H1 (cell line): ENCODE measurements at regions not wholly inside any gene's neighbourhood (a gene's known extent, or its start where the extent isn't known, plus 50 kb on each side); places are given as distances from the start of the nearest gene placed in this dataset.

Source experiments
- CTCF ChIA-PET: fragments of 300-600 bp; sonication (Branson Sonifier 250); formaldehyde crosslinking; loops from one replicate; lab custom pipeline; 2021; ENCODE audit not compliant: partially characterized antibody; lab: Charles Lee
- POLR2A ChIA-PET: fragments of 300-600 bp; sonication (Branson Sonifier 250); formaldehyde crosslinking; loops from one replicate; lab custom pipeline; 2021; ENCODE audit warnings: inconsistent platforms; ENCODE audit not compliant: partially characterized antibody; lab: Charles Lee
- DNase-seq, 2 experiments: peaks; one replicate each; pipeline versions ENCODE4 v3.0.0 to v3.0.0-alpha.2; 2010 to 2022; ENCODE audit warnings: low spot score in 2 of 2, low read depth in 1 of 2, mixed read lengths in 1 of 2
- FAIRE-seq: peaks from 2 replicates; lab custom pipeline; 2011; peaks lifted over from hg19 to GRCh38; lab: Jason Lieb, UNC
- H2AFZ ChIP-seq: 2 replicates; pipeline ENCODE4 v1.8.1; 2012; ENCODE audit warnings: low read length, inconsistent platforms
- H2AK5ac ChIP-seq: 2 replicates; pipeline ENCODE4 v1.6.1; 2013; ENCODE audit warnings: low read depth, low read length
- H2BK120ac ChIP-seq: replicated peaks from 2 replicates; pipeline ENCODE3; 2013; ENCODE audit warnings: low read depth, low read length, inconsistent platforms
- H2BK12ac ChIP-seq: 2 replicates; pipeline ENCODE4 v1.6.1; 2013; ENCODE audit warnings: low read depth, low read length
- H2BK15ac ChIP-seq: 2 replicates; pipeline ENCODE4 v1.6.1; 2013; ENCODE audit warnings: low read length
- H2BK20ac ChIP-seq: 2 replicates; pipeline ENCODE4 v1.6.1; 2013; ENCODE audit warnings: low read length
- H2BK5ac ChIP-seq: 2 replicates; pipeline ENCODE4 v1.6.1; 2013; ENCODE audit warnings: low read depth, low read length
- H3K14ac ChIP-seq: 2 replicates; pipeline ENCODE4 v1.6.1; 2013; ENCODE audit warnings: inconsistent platforms; ENCODE audit not compliant: insufficient read length
- H3K18ac ChIP-seq: 2 replicates; pipeline ENCODE4 v1.6.1; 2013; ENCODE audit warnings: low read length; ENCODE audit errors: extremely low read depth
- H3K23ac ChIP-seq: 2 replicates; pipeline ENCODE4 v1.6.1; 2013; ENCODE audit warnings: inconsistent platforms; ENCODE audit not compliant: insufficient read length
- H3K23me2 ChIP-seq: 2 replicates; pipeline ENCODE4 v1.6.1; 2013; ENCODE audit warnings: low read depth, low read length
- H3K27ac ChIP-seq: 2 replicates; pipeline ENCODE4 v1.6.1; 2011; ENCODE audit warnings: low read depth, low read length, inconsistent platforms
- H3K27me3 ChIP-seq, 4 experiments: replicated peaks in 1 of 4; 1 replicate in 1 of 4; 2 replicates in 3 of 4; pipeline versions ENCODE4 v1.6.1 to v1.8.1; 2011 to 2013; ENCODE audit warnings: low read length in 3 of 4, mild to moderate bottlenecking in 3 of 4, inconsistent platforms in 2 of 4, mixed read lengths in 2 of 4, moderate library complexity in 1 of 4; ENCODE audit not compliant: control insufficient read depth in 3 of 4, insufficient read depth in 3 of 4; ENCODE audit errors: extremely low read depth in 1 of 4
- H3K36me3 ChIP-seq, 4 experiments: 2 replicates each; pipeline versions ENCODE4 v1.6.1 to v1.8.1; 2011 to 2013; ENCODE audit warnings: mild to moderate bottlenecking in 4 of 4, low read length in 3 of 4, moderate library complexity in 2 of 4, control low read depth in 1 of 4, inconsistent platforms in 1 of 4; ENCODE audit not compliant: insufficient read depth in 4 of 4, control insufficient read depth in 2 of 4
- H3K4ac ChIP-seq: replicated peaks from 2 replicates; pipeline ENCODE3; 2013; ENCODE audit warnings: low read length, low read depth, mixed read lengths, inconsistent platforms; ENCODE audit not compliant: insufficient read length
- H3K4me1 ChIP-seq, 4 experiments: replicated peaks in 1 of 4; 1 replicate in 1 of 4; 2 replicates in 3 of 4; pipeline versions ENCODE4 v1.6.1 to v1.8.1; 2011 to 2013; ENCODE audit warnings: low read length in 3 of 4, inconsistent platforms in 2 of 4, mixed read lengths in 1 of 4; ENCODE audit not compliant: insufficient read depth in 4 of 4, control insufficient read depth in 3 of 4
- H3K4me2 ChIP-seq, 2 experiments: 2 replicates each; pipeline versions ENCODE4 v1.6.1 to v1.8.1; 2011 to 2013; ENCODE audit warnings: low read depth in 2 of 2, low read length in 2 of 2, control low read depth in 1 of 2, inconsistent platforms in 1 of 2, mild to moderate bottlenecking in 1 of 2; ENCODE audit not compliant: insufficient read depth in 1 of 2
- H3K4me3 ChIP-seq, 4 experiments: fragments of 200-600, 300-600 bp in 1 of 4; sonication (generic), shearing (Covaris generic), sonication (Bioruptor Twin) in 1 of 4; 2 replicates each; pipeline versions ENCODE4 v1.5.1 to v1.8.1; 2011 to 2016; ENCODE audit warnings: low read length in 4 of 4, low read depth in 3 of 4, control low read depth in 2 of 4, inconsistent platforms in 2 of 4, mild to moderate bottlenecking in 2 of 4, mixed read lengths in 1 of 4, moderate library complexity in 1 of 4; ENCODE audit not compliant: insufficient read depth in 2 of 4; ENCODE audit errors: extremely low read depth in 1 of 4
- H3K56ac ChIP-seq: replicated peaks from 2 replicates; pipeline ENCODE3; 2013; ENCODE audit warnings: low read depth, mild to moderate bottlenecking, mixed read lengths, low read length, inconsistent platforms; ENCODE audit not compliant: insufficient read length
- H3K79me1 ChIP-seq: 2 replicates; pipeline ENCODE4 v1.6.1; 2013; ENCODE audit warnings: low read depth, low read length, control low read depth
- H3K79me2 ChIP-seq, 2 experiments: 2 replicates each; pipeline versions ENCODE4 v1.6.1 to v1.8.1; 2012 to 2013; ENCODE audit warnings: low read length in 2 of 2, mild to moderate bottlenecking in 2 of 2, inconsistent platforms in 1 of 2; ENCODE audit not compliant: insufficient read depth in 2 of 2, control insufficient read depth in 1 of 2
- H3K9ac ChIP-seq, 4 experiments: replicated peaks in 1 of 4; 1 replicate in 1 of 4; 2 replicates in 3 of 4; pipeline versions ENCODE4 v1.6.1 to v1.8.1; 2011 to 2013; ENCODE audit warnings: low read depth in 3 of 4, low read length in 3 of 4, control low read depth in 2 of 4, mild to moderate bottlenecking in 2 of 4, moderate library complexity in 2 of 4, inconsistent platforms in 1 of 4; ENCODE audit errors: extremely low read depth in 1 of 4
- H3K9me3 ChIP-seq, 2 experiments: 2 replicates each; pipeline versions ENCODE4 v1.6.1 to v1.8.1; 2012 to 2013; ENCODE audit warnings: mild to moderate bottlenecking in 2 of 2, moderate library complexity in 2 of 2, control low read depth in 1 of 2, inconsistent platforms in 1 of 2, low read depth in 1 of 2, low read length in 1 of 2, mixed read lengths in 1 of 2; ENCODE audit not compliant: insufficient read depth in 2 of 2
- H4K20me1 ChIP-seq, 2 experiments: replicated peaks in 1 of 2; 2 replicates each; pipeline versions ENCODE3 to v1.8.1; 2011 to 2013; ENCODE audit warnings: inconsistent platforms in 2 of 2, low read length in 2 of 2, mild to moderate bottlenecking in 1 of 2; ENCODE audit not compliant: insufficient read depth in 2 of 2, control insufficient read depth in 1 of 2
- H4K5ac ChIP-seq: 2 replicates; pipeline ENCODE4 v1.6.1; 2013; ENCODE audit warnings: low read length, low read depth, mixed read lengths, inconsistent platforms; ENCODE audit not compliant: insufficient read length
- H4K8ac ChIP-seq: 2 replicates; pipeline ENCODE4 v1.8.0; 2013; ENCODE audit warnings: mild to moderate bottlenecking, moderate library complexity, low read length, inconsistent platforms; ENCODE audit not compliant: insufficient read depth; ENCODE audit errors: extremely low read depth
- H4K91ac ChIP-seq: replicated peaks from 2 replicates; pipeline ENCODE3; 2013; ENCODE audit warnings: low read length, mixed read lengths, inconsistent platforms; ENCODE audit not compliant: insufficient read length
- JUND ChIP-seq: IDR thresholded peaks from 2 replicates; pipeline ENCODE4 v1.6.1; 2011; ENCODE audit warnings: mild to moderate bottlenecking, improper control_type of control experiment, low read length
- MAFK ChIP-seq: IDR thresholded peaks from 2 replicates; pipeline ENCODE4 v1.6.1; 2012; ENCODE audit warnings: low read depth, mild to moderate bottlenecking, improper control_type of control experiment, low read length
- MAX ChIP-seq: IDR thresholded peaks from 2 replicates; pipeline ENCODE4 v1.6.1; 2012; ENCODE audit warnings: inconsistent platforms
- NANOG ChIP-seq: IDR thresholded peaks from 2 replicates; pipeline ENCODE4 v1.6.1; 2011; ENCODE audit warnings: low read length, low read depth, mild to moderate bottlenecking, inconsistent platforms; ENCODE audit not compliant: insufficient read depth, poor library complexity, severe bottlenecking
- PHF8 ChIP-seq: fragments of 200-600 bp; sonication (generic); conservative IDR thresholded peaks from 2 replicates; pipeline ENCODE4 v1.7.1; 2012; ENCODE audit warnings: low read depth, mild to moderate bottlenecking, inconsistent platforms, low read length, moderate library complexity
- RXRA ChIP-seq: IDR thresholded peaks from 2 replicates; pipeline ENCODE4 v1.6.1; 2011; ENCODE audit warnings: low read depth, mild to moderate bottlenecking, low read length, moderate library complexity; ENCODE audit not compliant: insufficient read depth
- SAP30 ChIP-seq: fragments of 300-600 bp; sonication (generic); IDR thresholded peaks from 2 replicates; pipeline ENCODE4 v1.7.1; 2012; ENCODE audit warnings: low read length, moderate library complexity, mild to moderate bottlenecking, inconsistent platforms; ENCODE audit not compliant: insufficient read depth, insufficient replicate concordance
- SIX5 ChIP-seq: IDR thresholded peaks from 2 replicates; pipeline ENCODE4 v1.6.1; 2011; ENCODE audit warnings: mild to moderate bottlenecking, low read depth, low read length
- SUZ12 ChIP-seq: fragments of 200-600 bp; sonication (generic); IDR thresholded peaks from 2 replicates; pipeline ENCODE4 v1.6.1; 2012; ENCODE audit warnings: mild to moderate bottlenecking, inconsistent platforms, low read length, moderate library complexity, mixed read lengths
- TAF7 ChIP-seq: optimal IDR thresholded peaks from 2 replicates; pipeline ENCODE3; 2011; ENCODE audit warnings: low read depth, mild to moderate bottlenecking, inconsistent platforms, low read length, moderate library complexity, borderline replicate concordance
- WGBS, 2 experiments: shearing (Covaris generic) in 1 of 2; methylation state at CpG; one replicate each; pipeline versions ENCODE4 v1.1.6 to v1.1.7; 2013 to 2015; ENCODE audit warnings: low lambda C conversion rate in 2 of 2, mixed read lengths in 2 of 2, inconsistent platforms in 1 of 2, low coverage in 1 of 2, missing lambda C conversion rate in 1 of 2; ENCODE audit not compliant: insufficient replicate concordance in 2 of 2, insufficient coverage in 1 of 2, insufficient read length in 1 of 2; ENCODE audit errors: extremely low coverage in 1 of 2, missing lambda C conversion rate in 1 of 2; 5-methylcytosine and 5-hydroxymethylcytosine counted together

GRCh38 chr4:127140306-127140705 lies 492.5 kb upstream of the INTU start:
- H4K5ac ChIP-seq = no peak overlapping the region
- H3K4me1 ChIP-seq = peaks cover 0 to 2% (median 0%) of the 10 kb centered on the region in 4 experiments; a peak in 1 of 7 replicates
- H2BK15ac ChIP-seq = no peak overlapping the region
- FAIRE-seq (no peak), DNase-seq (no peak)
- H3K4me3 ChIP-seq = no peak overlapping the region
- H3K56ac ChIP-seq = no peak overlapping the region
- H2BK5ac ChIP-seq = no peak overlapping the region
- H4K8ac ChIP-seq = no peak overlapping the region
- 89 to 100% methylated on average over 2 to 3 of the region's 3 CpGs for WGBS, 2 experiments
- H3K4ac ChIP-seq = no peak overlapping the region
- H3K14ac ChIP-seq = no peak overlapping the region
- no peaks in the 10 kb centered on the region for H3K23me2 ChIP-seq
- ChIA-PET CTCF (no interaction called here), POLR2A (no interaction called here)
- no peak overlapping the region for H4K91ac ChIP-seq
- no peak overlapping the region for H2AFZ ChIP-seq
- no peak overlapping the region for H2BK20ac ChIP-seq
- H3K27ac ChIP-seq = no peak overlapping the region
- no peaks in the 10 kb centered on the region for H3K36me3 ChIP-seq
- no peak overlapping the region for H3K9ac ChIP-seq
- TF ChIP-seq PHF8 (no peak), MAFK (no peak), SUZ12 (no peak), SAP30 (no peak), NANOG (no peak), SIX5 (no peak), TAF7 (no peak), RXRA (no peak), MAX (no peak), JUND (no peak)
- no peak overlapping the region for H3K23ac ChIP-seq
- no peak overlapping the region for H3K4me2 ChIP-seq
- no peaks in the 10 kb centered on the region for H3K79me2 ChIP-seq
- H3K9me3 ChIP-seq = no peaks in the 10 kb centered on the region
- no peaks in the 10 kb centered on the region for H3K79me1 ChIP-seq
- H2BK120ac ChIP-seq = no peak overlapping the region
- H2AK5ac ChIP-seq = no peak overlapping the region
- no peak overlapping the region for H3K18ac ChIP-seq
- H4K20me1 ChIP-seq = no peaks in the 10 kb centered on the region
- H3K27me3 ChIP-seq = no peaks in the 10 kb centered on the region
- H2BK12ac ChIP-seq = no peak overlapping the region
